Testis (tissue), 2 donors: ENCODE measurements at regions not wholly inside any gene's neighbourhood (a gene's known extent, or its start where the extent isn't known, plus 50 kb on each side); places are given as distances from the start of the nearest gene placed in this dataset.

Experiments used
- CTCF ChIP-seq, 3 experiments: fragments of 450-650 bp in 2 of 3; fragments of 200-600 bp in 1 of 3; sonication (generic) in 1 of 3; IDR thresholded peaks; one replicate each; pipeline ENCODE4 v1.5.1; 2016 to 2019; ENCODE audit warnings: antibody characterized with exemption in 3 of 3, mild to moderate bottlenecking in 2 of 3, moderate library complexity in 1 of 3
- POLR2A ChIP-seq: fragments of 450-650 bp; IDR thresholded peaks from one replicate; pipeline ENCODE4 v1.6.1; 2017; ENCODE audit warnings: antibody characterized with exemption, mild to moderate bottlenecking, moderate library complexity

DNA sequence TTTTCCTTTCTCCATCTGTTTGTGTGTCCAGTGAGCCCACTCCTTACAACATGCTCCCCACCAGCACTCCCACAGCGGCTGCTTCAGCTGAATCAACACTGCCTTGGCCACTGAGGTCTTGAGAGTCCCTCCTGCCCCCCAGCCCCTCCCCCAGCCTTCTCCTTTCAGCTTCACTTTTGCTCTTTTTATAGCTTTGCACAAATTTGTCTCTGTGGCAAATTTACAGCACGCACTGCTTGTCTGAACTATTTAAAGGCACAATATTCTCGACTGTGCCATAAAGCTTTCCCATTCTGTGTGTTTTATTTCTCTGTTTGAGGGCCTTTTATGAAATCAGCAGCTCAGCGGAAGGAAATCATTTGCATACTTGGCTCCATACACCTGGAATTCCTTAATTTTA lies 579.3 kb downstream of the TOX3 start:
- TF ChIP-seq CTCF (IDR thresholded peaks at IDR 0.05) = no peak
- TF ChIP-seq POLR2A = no peak
